GM19239 (cell line): ENCODE measurements at regions not wholly inside any gene's neighbourhood (a gene's known extent, or its start where the extent isn't known, plus 50 kb on each side); places are given as distances from the start of the nearest gene placed in this dataset.
"Not testable (repeated sequence)": the region's sequence is repeated elsewhere in the genome, so short reads cannot be mapped to it uniquely, and the experiment has no call there.

Experiments used
- DNase-seq: peaks from one replicate; pipeline ENCODE4 v3.0.0; 2011; ENCODE audit warnings: low spot score; ENCODE audit not compliant: insufficient read length
- FAIRE-seq: peaks from 2 replicates; lab custom pipeline; 2011; peaks lifted over from hg19 to GRCh38; lab: Jason Lieb, UNC

DNA sequence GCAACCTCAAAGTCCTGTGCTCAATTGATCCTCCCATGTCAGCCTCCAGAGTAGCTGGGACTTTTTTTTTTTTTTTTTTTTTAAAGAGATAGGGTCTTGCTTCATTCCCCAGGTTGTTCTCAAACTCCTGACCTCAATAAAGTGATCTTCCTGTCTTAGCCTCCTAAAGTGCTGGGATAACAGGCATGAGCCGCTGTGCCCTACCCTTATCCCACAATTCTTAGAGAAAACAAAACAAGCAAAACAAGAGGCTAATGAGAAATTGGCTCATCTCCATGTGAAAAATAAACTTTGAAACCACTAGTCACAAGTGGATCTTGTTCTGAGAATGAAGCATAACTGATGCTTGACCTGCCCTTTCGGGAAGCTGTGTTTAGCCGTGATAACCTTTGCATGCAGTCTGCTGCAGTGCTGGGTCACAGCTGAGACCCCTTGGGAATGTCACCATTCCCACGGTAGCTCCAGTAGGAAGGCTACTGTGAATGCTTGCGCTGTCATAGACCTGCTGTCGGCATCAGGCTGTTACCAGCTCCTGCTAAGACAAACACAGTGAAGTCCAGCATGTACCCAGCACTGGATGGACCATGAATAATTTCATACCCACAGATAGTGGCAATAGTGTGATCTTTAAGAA lies 290.7 kb upstream of the KIAA1217 start:
- FAIRE-seq: no peak
- DNase-seq: no peak

DNA sequence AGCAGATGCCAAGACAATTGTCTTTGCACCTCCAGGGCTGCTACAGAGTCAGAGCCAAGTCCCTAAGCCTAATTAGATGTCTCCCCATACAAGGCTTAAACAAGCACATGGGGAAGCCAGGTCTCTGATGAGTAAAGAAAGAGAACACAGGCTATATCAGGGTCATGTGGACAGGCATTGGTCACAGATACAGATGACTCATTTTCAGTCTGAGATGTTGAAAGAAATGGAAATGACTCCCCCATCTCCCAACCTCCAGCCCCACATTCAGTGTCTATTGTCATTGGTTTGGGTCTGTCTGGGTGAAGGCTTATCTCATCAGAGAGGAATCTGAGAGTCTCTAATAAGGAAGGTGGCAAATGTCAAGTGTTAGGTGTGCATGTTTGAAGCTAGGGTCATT lies 290.1 kb upstream of the KIAA1217 start:
- FAIRE-seq: no peak
- no peak for DNase-seq

DNA sequence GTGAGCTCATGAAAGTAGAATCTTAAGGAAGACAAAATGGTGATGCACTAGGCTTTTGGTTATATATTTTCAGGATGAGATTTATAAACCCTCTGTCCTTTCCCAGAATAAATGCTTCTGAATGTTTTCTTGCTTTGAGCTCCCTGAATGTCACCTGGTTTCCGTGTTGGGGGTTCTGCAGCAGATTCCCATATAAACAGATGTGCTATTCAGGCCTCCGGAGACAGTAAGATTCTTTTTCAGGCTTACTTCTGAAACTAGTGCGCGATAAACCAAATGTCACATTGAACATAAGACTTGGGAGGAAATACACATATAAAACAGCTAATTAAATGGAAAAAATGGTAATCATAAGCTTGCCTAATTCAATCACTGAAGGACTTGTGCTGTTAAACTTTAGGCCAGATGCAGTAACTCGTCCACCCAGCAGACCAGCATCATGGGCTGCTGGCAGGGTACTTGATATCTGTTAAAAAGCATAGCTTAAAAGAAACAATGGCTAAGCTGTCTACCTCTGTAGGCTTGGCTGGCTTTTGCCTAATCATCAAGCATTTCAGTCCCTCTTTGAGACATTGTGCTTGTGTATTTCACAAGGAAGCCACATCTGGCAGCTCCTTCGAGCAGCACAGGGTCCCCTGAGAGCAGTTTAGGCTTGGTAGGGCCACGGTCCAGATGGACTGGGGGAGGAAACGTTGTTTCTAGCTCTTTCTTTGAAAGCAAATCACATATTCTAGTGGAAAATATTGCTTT lies 281.2 kb upstream of the KIAA1217 start:
- FAIRE-seq (no peak), DNase-seq (no peak)

DNA sequence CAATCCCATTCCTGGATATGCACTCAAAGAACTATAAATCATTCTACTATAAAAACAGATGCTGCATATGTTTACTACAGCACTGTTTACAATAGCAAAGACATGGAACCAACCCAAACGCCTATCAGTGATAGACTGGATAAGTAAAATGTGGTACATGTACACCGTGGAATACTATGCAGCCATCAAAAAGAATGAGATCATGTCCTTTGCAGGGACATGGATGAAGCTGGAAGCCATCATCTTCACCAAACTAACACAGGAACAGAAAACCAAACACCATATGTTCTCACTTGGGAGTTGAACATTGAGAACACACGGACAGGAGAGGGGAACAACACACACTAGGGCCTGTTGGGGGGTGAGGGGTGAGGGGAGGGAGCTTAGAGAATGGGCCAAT lies 274.9 kb upstream of the KIAA1217 start:
- not testable (repeated sequence) for FAIRE-seq, DNase-seq

DNA sequence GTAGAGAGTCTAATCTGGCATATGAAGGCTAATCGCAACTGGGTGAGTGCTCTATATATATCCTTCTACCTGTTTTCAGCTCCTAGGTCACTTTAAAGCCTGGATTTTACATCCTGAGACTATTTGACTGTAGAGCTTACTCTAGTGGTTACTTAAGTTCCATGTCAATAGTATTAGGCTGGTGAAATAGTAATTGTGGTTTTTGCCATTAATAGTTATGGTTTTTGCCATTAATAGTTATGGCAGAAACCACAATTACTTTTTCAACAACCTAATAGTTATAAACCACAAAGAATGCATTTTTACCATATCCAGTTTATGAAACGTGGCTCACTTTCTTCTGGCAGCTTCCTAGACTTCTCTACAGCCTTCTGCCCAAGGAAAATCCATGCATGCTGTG lies 263.1 kb upstream of the KIAA1217 start:
- FAIRE-seq: no peak

DNA sequence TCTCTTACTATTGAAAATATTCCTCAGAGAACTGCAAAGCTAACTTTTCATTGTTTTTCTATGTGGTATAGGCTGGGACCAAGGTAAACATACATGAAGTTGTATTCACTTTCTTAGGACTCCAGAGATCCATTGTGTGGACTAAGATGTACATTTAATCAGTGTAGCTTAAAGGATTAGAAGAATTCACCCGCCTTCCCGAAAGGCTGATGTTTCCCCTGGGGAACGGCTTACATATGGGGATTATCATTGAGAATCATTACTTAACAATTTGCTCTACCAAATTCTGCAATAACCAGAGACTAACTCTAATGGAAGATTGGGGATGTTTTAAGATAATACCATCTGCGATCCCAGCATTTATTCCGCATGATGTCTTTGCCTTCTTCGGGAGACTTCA lies 257.1 kb upstream of the KIAA1217 start:
- DNase-seq: no peak
- FAIRE-seq: no peak

More for the DNA sequence above, 263.1 kb upstream of the KIAA1217 start:
- DNase-seq: no peak

DNA sequence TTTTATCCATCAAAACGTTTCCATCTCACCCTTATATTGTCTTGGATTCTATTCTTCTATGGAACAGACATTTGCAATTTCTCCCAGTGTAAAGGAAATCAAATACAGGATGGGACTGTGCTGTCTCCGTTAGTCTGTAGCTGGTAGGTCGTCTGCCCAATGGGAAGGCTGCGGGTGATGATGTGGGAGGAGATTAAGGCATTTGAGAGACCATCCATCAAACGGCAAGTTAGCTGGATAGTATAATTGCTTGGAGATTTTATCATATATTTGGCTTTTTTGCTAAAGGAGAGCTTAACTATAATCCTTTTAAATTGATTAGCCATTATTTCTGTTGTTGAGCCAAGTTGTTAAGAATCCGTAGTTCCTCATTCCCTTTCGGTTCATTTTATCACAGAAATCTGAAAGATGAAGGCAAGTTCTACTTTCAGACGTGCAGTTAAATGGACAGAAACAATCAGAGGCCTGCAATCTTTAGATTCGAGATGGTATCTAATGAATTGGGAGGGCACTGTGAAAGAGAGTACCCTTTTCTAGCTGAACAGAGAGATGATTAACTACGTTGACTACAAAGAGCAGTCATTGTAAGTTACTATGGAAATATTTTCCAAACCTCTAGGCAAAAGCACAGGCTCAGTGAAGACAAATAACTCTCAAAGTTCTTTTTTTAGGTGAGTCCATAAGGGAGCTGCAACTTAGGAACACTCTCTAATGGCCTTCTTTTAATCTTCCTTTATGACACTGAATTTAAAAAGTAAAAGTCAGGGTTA lies 253.3 kb upstream of the KIAA1217 start:
- DNase-seq (no peak), FAIRE-seq (no peak)

DNA sequence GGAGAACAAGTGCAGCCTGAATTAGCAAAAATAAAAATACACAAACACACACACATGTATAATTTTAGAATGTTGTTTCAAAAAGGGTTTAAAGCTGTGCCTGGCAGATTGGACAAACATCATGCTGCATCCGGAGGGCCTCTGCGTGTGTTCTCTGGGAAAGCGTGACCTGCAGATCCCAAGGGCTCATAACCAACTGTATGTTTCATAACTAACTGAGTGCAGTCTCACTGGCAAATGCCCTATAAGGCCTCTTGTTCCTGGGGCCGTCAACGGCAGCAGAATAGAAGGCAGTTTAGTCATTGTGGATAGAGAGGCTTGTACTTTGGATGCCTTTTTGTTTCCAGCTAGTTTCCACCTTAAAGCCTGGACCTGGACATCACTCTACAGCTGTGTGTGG lies 243.8 kb upstream of the KIAA1217 start:
- FAIRE-seq (no peak), DNase-seq (no peak)

DNA sequence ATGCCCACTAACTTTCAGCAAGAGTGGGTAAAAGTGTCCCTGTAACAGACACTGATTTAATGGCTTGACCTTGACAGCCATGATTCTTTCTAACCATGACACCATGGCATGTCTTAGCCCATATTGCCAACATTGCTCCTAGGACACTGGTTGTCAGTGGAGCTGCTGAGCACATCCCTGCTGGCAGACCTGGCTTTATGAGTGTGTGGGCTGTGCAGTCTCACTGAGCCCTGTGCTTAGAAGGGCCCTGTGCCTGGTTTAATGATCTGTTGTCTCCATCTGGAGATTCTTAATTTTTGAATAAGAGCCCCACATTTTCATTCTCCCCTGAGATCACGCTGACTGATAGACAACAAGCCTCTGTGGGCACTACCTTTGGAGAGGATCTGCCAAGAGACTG lies 243.1 kb upstream of the KIAA1217 start:
- FAIRE-seq (no peak), DNase-seq (no peak)

DNA sequence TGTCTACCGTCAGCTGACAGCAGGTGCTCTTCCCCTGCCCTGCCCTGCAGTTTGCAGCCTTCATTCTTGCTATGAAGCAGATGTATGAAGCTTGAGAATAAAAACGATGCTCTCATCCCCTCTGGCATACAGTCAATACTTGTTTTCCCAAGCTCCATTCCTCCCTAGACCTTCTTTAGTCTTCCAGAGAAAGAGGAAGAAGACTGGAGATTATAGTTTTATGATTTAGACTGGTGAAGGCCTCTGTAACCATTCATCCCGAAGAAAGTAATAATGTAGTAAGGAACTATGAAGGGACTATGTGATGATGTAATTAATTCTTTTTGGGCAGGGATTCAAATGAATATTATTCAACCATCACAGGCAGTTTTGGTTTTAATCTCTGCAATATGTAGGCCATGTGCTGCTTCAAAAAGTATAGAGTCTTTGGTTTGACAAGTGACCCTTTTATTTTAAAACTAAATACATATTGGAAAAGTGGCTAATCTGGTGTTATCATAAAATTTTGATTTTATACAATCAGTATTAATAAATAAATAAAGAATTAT lies 242.4 kb upstream of the KIAA1217 start:
- FAIRE-seq (no peak), DNase-seq (no peak)

DNA sequence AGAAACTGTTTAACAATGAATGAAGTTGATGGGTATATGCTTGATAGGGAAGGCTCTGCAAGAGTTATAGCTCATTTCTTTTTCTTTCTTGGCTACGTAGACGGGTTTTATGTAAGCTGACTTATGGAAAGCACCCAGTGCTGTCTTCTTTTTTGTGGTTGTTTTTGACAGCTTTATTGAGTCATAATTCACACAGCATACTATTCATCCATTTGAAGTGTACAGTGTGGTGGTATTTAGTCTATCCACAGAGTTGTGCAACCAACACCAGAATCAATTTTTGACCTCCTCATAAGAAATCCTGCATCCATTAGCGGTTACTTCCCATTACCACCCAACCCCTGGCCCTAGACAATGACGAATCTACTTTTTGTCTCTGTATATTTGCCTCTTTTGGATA lies 240.6 kb upstream of the KIAA1217 start:
- FAIRE-seq (no peak), DNase-seq (no peak)

DNA sequence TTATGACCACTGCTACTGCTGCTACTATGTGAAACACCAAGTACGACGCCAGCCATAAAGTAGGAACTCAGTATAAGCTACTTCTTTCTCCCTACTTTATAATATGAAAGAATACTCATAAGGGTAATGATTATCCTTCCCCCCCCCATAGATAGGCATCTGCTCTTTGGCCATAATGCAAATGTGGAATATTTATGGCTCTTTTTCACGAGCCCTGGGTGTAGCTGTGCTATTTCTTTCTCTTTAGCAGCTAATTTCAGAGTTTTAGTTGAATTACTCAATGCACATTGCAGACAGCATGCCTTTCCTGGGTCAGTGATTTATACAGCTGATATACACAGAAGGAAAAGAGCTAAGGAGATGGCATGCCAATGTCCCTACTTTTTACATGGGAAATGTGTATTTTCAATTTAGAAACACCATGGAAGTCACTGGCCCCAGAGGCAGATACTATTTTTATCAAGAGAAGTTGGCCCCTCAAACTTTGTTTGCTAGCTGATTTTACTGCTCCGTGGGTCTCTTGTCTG lies 234.1 kb upstream of the KIAA1217 start:
- FAIRE-seq (no peak), DNase-seq (no peak)

DNA sequence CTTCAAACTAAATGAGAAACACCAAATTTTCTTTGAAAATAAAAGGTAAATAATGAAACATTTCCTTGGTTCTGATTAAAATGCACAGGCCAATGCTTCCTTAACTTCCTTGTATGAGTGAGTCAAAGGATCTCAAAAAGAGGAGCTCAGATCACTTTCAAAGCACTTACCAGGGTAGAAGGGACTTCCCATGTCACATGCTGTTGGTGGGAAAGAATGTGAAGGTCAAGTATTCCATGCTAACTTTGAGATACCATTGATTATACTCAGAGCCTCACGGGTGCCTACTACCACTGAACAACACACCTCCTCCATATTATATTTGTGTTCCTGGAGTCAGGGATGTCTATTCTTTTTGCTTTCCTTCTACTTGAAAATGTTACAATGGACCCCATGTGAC lies 233.5 kb upstream of the KIAA1217 start:
- DNase-seq: no peak
- no peak for FAIRE-seq

DNA sequence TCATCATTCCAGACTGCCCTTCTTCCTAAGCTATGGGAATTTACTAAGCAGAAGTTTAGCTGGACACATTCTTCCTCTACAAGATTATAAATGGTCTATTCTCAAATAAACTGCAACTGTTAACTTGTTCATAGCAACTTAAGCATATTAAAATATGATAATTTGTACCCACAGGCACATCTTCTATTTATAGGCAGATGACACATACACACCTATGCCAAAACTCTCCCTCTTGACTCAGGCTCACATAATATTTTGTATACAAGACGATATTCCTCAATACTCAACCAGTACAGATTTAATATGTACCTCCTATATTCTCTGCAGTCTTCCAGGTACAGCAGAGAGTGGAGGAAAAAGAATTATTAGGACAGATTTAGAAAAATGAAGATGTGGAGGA lies 232.7 kb upstream of the KIAA1217 start:
- DNase-seq (no peak), FAIRE-seq (no peak)

DNA sequence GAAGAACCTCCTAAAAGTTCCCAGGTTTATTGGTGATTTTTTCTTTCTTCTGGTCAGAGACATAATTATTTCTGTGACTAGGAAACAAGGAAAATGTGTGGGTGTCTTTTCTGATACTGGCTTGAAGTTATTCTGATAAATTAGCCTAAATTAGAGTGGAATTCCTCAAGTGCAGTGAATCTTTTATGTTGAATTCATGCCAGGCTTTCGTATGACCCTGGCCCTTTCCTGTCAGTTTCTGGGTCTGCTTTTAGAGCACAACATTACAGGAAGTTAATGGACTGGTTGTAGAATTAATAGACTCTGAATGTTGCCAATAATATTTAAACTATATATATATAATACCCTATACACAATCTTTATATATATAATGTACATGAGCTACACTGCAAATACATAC lies 230.6 kb upstream of the KIAA1217 start:
- DNase-seq: no peak
- FAIRE-seq: no peak

DNA sequence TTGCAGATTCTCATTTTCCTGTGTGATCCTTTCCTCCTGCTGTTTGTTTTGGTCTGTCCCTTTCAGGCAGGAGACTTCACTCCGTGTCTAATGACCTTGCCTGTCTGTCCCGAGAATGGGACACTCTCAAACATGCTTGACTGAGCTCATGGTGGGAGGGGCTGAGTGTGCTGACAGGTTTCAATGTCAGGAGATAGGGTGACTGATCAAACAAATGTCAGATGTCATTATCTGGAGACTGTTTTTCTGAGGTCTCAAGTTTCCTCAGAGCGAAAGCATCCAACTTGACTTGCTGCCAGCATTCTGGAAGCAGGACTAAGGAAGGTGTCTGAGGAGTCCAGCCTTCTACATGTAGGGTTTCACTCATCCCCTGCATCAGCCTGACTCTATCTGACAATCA lies 228.8 kb upstream of the KIAA1217 start:
- DNase-seq (no peak), FAIRE-seq (no peak)

DNA sequence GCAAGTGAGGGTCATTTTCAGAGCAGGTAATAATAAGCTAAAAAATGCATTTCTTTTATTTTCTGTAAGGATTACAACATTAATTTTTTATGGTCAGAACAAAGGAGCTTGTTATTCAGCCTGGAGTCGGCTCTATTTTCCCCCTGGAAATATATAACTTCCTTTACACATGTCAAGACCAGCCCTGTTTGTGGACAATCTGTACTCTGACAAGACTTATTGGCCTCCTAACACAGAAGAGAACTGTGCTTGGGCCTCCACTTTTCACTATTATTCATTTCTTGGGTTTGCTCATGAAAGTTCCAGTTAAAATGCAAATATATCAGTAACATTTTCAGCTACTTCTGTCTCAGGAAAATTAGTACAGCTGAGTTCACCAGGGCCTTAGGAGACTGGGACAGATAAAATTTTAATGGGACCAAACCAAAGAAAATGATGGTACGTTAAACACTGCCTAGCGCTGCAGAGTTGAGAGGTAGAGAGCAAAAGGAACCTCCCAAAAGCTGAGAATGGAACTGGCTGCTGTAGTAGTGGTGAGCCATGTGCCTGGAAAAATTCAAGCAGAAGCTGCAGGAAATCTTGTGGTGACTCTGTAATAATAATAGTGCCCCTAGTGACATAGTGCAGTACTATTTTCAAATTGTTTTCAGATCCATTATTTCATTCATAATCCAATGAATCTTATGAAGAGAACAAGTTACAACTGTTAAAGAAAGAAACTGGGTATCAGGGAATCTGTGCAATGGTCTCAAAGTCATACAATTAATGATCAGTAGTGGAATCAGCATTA lies 227.2 kb upstream of the KIAA1217 start:
- no peak for FAIRE-seq
- no peak for DNase-seq

DNA sequence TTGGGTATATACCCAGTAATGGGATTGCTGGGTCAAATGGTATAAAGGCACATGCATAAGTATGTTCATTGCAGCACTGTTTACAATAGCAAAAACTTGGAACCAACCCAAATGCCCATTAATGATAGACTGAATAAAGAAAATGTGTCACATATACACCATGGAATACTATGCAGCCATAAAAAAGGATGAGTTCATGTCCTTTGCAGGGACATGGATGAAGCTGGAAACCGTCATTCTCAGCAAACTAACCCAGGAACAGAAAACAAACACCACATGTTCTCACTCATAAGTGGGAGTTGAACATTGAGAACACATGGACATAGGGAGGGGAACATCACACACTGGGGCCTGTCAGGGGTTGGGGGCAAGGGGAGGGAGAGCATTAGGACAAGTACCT lies 224.5 kb upstream of the KIAA1217 start:
- not testable (repeated sequence) for DNase-seq, FAIRE-seq

DNA sequence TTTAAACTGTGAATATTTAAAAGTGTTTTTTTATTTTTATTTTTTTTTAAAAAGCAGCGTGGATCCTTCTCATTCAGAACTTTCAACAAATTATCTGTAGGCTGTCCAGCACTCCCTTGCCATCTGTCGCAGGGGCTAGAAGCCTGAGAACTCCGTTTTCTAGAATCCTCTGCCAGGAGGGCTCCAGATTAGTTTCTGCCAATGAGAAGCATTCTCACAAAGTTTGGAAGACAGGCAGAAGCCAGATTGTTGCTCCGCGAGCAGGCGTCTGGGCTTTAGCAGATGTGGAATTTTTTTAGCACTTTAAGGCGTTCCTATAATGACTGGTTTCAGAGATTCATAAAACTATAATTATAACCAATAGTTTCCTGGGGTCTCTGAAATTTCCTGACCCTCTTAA lies 220.9 kb upstream of the KIAA1217 start:
- no peak for FAIRE-seq

DNA sequence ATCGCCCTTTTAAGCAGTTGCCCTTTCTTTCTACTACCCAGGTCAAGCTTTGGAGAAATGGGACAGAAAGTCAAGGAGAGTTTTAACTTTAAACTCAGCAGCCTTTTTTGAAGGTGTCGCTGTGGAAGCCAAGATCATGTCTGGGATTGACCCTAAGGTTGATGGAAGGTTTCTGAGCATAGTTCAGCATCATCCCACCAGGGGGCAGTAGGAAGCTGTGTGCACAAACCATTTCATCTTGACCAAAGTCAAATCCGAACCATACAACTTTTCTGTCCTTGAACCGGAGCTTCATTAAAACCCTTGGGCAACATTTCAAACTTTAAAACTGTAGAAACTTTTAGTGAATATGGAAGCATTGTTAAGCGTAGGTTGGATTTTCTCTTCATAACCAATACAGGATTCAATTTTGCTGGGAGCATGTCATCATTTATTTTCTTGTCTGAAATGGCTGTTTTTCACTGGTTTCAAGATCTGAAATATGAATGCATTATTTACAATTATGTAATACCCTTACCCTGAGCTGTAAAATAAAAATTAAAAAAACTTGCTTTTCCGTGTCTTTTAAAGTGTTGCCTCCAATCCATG lies 214.4 kb upstream of the KIAA1217 start:
- FAIRE-seq (peak; percentile 92), DNase-seq (peak; percentile 29)

More for the DNA sequence above, 220.9 kb upstream of the KIAA1217 start:
- DNase-seq: no peak
